NOMO-1 treated with DMSO at 0.1 percent for 48 hours (cell line): ENCODE measurements at regions not wholly inside any gene's neighbourhood (a gene's known extent, or its start where the extent isn't known, plus 50 kb on each side); places are given as distances from the start of the nearest gene placed in this dataset.
"Not testable (repeated sequence)": the region's sequence is repeated elsewhere in the genome, so short reads cannot be mapped to it uniquely, and the experiment has no call there.

Experiments
- DNase-seq: peaks from one replicate; lab custom pipeline; 2025; ENCODE audit not compliant: unreplicated experiment; lab: John Stamatoyannopoulos, UW

- no peak for DNase-seq
Measured at GRCh38 chr2:3037196-3038194, 340.1 kb downstream of the EIPR1 start.

- no peak for DNase-seq
Measured at GRCh38 chr2:3036432-3037125, 341.0 kb downstream of the EIPR1 start.

- DNase-seq: no peak
Measured at GRCh38 chr2:3035385-3036050, 342.1 kb downstream of the EIPR1 start.

GRCh38 chr2:3034856-3035255 lies 342.8 kb downstream of the EIPR1 start:
- no peak for DNase-seq

GRCh38 chr2:3034396-3034795 lies 343.2 kb downstream of the EIPR1 start:
- DNase-seq: no peak

GRCh38 chr2:3033315-3033714 lies 344.3 kb downstream of the EIPR1 start:
- no peak for DNase-seq

- DNase-seq: not testable (repeated sequence)
Measured at GRCh38 chr2:3030791-3031190, 346.8 kb downstream of the EIPR1 start.

- DNase-seq: no peak
Measured at GRCh38 chr2:3025984-3026383, 351.6 kb downstream of the EIPR1 start.

GRCh38 chr2:3025261-3025660 lies 352.4 kb downstream of the EIPR1 start:
- DNase-seq: no peak

- DNase-seq: no peak
Measured at GRCh38 chr2:3024401-3024935, 353.1 kb downstream of the EIPR1 start.

GRCh38 chr2:3023531-3023930 lies 354.1 kb downstream of the EIPR1 start:
- no peak for DNase-seq

GRCh38 chr2:3022841-3023372 lies 354.7 kb downstream of the EIPR1 start:
- DNase-seq: no peak

- no peak for DNase-seq
Measured at GRCh38 chr2:3021720-3022119, 355.9 kb downstream of the EIPR1 start.

GRCh38 chr2:3010001-3010400 lies 367.6 kb downstream of the EIPR1 start:
- no peak for DNase-seq

GRCh38 chr2:3009483-3009882 lies 368.1 kb downstream of the EIPR1 start:
- no peak for DNase-seq

GRCh38 chr2:3009005-3009404 lies 368.6 kb downstream of the EIPR1 start:
- no peak for DNase-seq

- no peak for DNase-seq
Measured at GRCh38 chr2:3008561-3008960, 369.1 kb downstream of the EIPR1 start.

GRCh38 chr2:3007135-3007534 lies 370.5 kb downstream of the EIPR1 start:
- no peak for DNase-seq

GRCh38 chr2:3005859-3006501 lies 371.6 kb downstream of the EIPR1 start:
- DNase-seq: no peak
